ENCODE measurements at regions not wholly inside any gene's neighbourhood (a gene's known extent, or its start where the extent isn't known, plus 50 kb on each side); places are given as distances from the start of the nearest gene placed in this dataset.
"Not testable (repeated sequence)": the region's sequence is repeated elsewhere in the genome, so short reads cannot be mapped to it uniquely, and the experiment has no call there.

- TF ChIP-seq CTCF (IDR thresholded peaks at IDR 0.05; ENCODE audit: partially characterized antibody, unreplicated experiment): no peak
- Mint-ChIP-seq H3K27me3 (ENCODE audit: unreplicated experiment) (no peaks in the 10 kb centered on the region), H3K36me3 (ENCODE audit: unreplicated experiment) (no peaks in the 10 kb centered on the region), H3K4me3 (ENCODE audit: unreplicated experiment) (no peak overlapping the region), H3K27ac (ENCODE audit: unreplicated experiment) (no peak overlapping the region), H3K9me3 (ENCODE audit: unreplicated experiment) (peaks cover 4% of the 10 kb centered on the region), H3K4me1 (ENCODE audit: low read depth, unreplicated experiment) (peaks cover 6% of the 10 kb centered on the region)
- DNase-seq: no peak
These were observed 53.8 kb upstream of the MAP4 start for GRCh38 chr3:48070030-48070429.

- H3K9me3 Mint-ChIP-seq (ENCODE audit: unreplicated experiment): peaks cover 4% of the 10 kb centered on the region
- H3K36me3 Mint-ChIP-seq (ENCODE audit: unreplicated experiment): no peaks in the 10 kb centered on the region
- DNase-seq: no peak
- H3K4me1 Mint-ChIP-seq (ENCODE audit: low read depth, unreplicated experiment): peaks cover 7% of the 10 kb centered on the region
- no peaks in the 10 kb centered on the region for H3K27me3 Mint-ChIP-seq (ENCODE audit: unreplicated experiment)
- TF ChIP-seq CTCF (IDR thresholded peaks at IDR 0.05; ENCODE audit: partially characterized antibody, unreplicated experiment): no peak
- H3K4me3 Mint-ChIP-seq (ENCODE audit: unreplicated experiment): no peak overlapping the region
- no peak overlapping the region for H3K27ac Mint-ChIP-seq (ENCODE audit: unreplicated experiment)
These were observed 53.1 kb upstream of the MAP4 start for GRCh38 chr3:48069339-48069738.

- no peak overlapping the region for H3K27ac Mint-ChIP-seq (ENCODE audit: unreplicated experiment)
- no peak for DNase-seq
- peaks cover 4% of the 10 kb centered on the region for H3K9me3 Mint-ChIP-seq (ENCODE audit: unreplicated experiment)
- no peaks in the 10 kb centered on the region for H3K27me3 Mint-ChIP-seq (ENCODE audit: unreplicated experiment)
- TF ChIP-seq CTCF (IDR thresholded peaks at IDR 0.05; ENCODE audit: partially characterized antibody, unreplicated experiment): no peak
- no peaks in the 10 kb centered on the region for H3K36me3 Mint-ChIP-seq (ENCODE audit: unreplicated experiment)
- peaks cover 9% of the 10 kb centered on the region for H3K4me1 Mint-ChIP-seq (ENCODE audit: low read depth, unreplicated experiment)
- no peak overlapping the region for H3K4me3 Mint-ChIP-seq (ENCODE audit: unreplicated experiment)
These were observed 52.7 kb upstream of the MAP4 start for GRCh38 chr3:48068886-48069285.

- H3K27ac Mint-ChIP-seq (ENCODE audit: unreplicated experiment): not testable (repeated sequence)
These were observed 52.1 kb upstream of the MAP4 start for GRCh38 chr3:48068320-48068719.

GRCh38 chr3:48067271-48067670 is 51.1 kb upstream of the MAP4 start:
- Mint-ChIP-seq H3K4me1 (ENCODE audit: low read depth, unreplicated experiment) (peaks cover 6% of the 10 kb centered on the region), H3K9me3 (ENCODE audit: unreplicated experiment) (peaks cover 6% of the 10 kb centered on the region), H3K36me3 (ENCODE audit: unreplicated experiment) (peaks cover 6% of the 10 kb centered on the region), H3K27me3 (ENCODE audit: unreplicated experiment) (peaks cover 4% of the 10 kb centered on the region), H3K4me3 (ENCODE audit: unreplicated experiment) (no peak overlapping the region), H3K27ac (ENCODE audit: unreplicated experiment) (no peak overlapping the region)
- no peak for DNase-seq
- no peak for TF ChIP-seq CTCF (IDR thresholded peaks at IDR 0.05; ENCODE audit: partially characterized antibody, unreplicated experiment)

More at GRCh38 chr3:48068320-48068719, 52.1 kb upstream of the MAP4 start:
- H3K27me3 Mint-ChIP-seq (ENCODE audit: unreplicated experiment); DNase-seq; H3K36me3 Mint-ChIP-seq (ENCODE audit: unreplicated experiment); H3K4me1 Mint-ChIP-seq (ENCODE audit: low read depth, unreplicated experiment); H3K4me3 Mint-ChIP-seq (ENCODE audit: unreplicated experiment); H3K9me3 Mint-ChIP-seq (ENCODE audit: unreplicated experiment): not testable (repeated sequence)

All from glutamatergic neuron (in vitro differentiated cells).